ENCODE measurements at regions not wholly inside any gene's neighbourhood (a gene's known extent, or its start where the extent isn't known, plus 50 kb on each side); places are given as distances from the start of the nearest gene placed in this dataset.

- intact Hi-C loops (cut with DNase I), result no loop called here
- DNase-seq, result no peak
- Histone ChIP-seq H3K27ac (no peak overlapping the region), H3K4me1 (replicated peaks in 1 of 2) (no peaks in the 10 kb centered on the region), H3K9me3 (replicated peaks in 1 of 3) (no peaks in the 10 kb centered on the region), H3K27me3 (no peaks in the 10 kb centered on the region), H3K36me3 (replicated peaks in 1 of 2) (no peaks in the 10 kb centered on the region), H3K4me3 (no peak overlapping the region)
- TF ChIP-seq POLR2A (IDR thresholded peaks at IDR 0.05) (no peak), CTCF (IDR thresholded peaks at IDR 0.05) (no peak)
- WGBS, 4 donors, result 60 to 70% (median 66%) methylated on average over 2 of the region's 2 CpGs
Measured at GRCh38 chr6:96725296-96725695, 112.0 kb downstream of the GPR63 start.

- Histone ChIP-seq H3K36me3 (replicated peaks in 1 of 2) (no peaks in the 10 kb centered on the region), H3K27me3 (no peaks in the 10 kb centered on the region), H3K27ac (no peak overlapping the region), H3K9me3 (replicated peaks in 1 of 3) (no peaks in the 10 kb centered on the region), H3K4me3 (no peak overlapping the region), H3K4me1 (replicated peaks in 1 of 2) (no peaks in the 10 kb centered on the region)
- intact Hi-C loops (cut with DNase I), result no loop called here
- TF ChIP-seq CTCF (IDR thresholded peaks at IDR 0.05) (no peak), POLR2A (IDR thresholded peaks at IDR 0.05) (no peak)
- no peak for DNase-seq
- WGBS, 4 donors, result 72 to 89% (median 82%) methylated on average over 4 of the region's 4 CpGs
Measured at GRCh38 chr6:96724641-96725040, 112.6 kb downstream of the GPR63 start.

GRCh38 chr6:96723362-96723761 lies 113.9 kb downstream of the GPR63 start:
- Histone ChIP-seq H3K27ac (no peak overlapping the region), H3K9me3 (replicated peaks in 1 of 3) (no peaks in the 10 kb centered on the region), H3K4me3 (no peak overlapping the region), H3K36me3 (replicated peaks in 1 of 2) (no peaks in the 10 kb centered on the region), H3K4me1 (replicated peaks in 1 of 2) (no peaks in the 10 kb centered on the region), H3K27me3 (no peaks in the 10 kb centered on the region)
- intact Hi-C loops (cut with DNase I), result no loop called here
- no peak for TF ChIP-seq POLR2A (IDR thresholded peaks at IDR 0.05)
- no peak for TF ChIP-seq CTCF (IDR thresholded peaks at IDR 0.05)
- whole genome bisulfite sequencing, 4 donors, result 43 to 58% (median 51%) methylated on average over 1 of the region's 1 CpG
- no peak for DNase-seq

- no peaks in the 10 kb centered on the region for H3K4me1 ChIP-seq (replicated peaks in 1 of 2)
- intact Hi-C loops (cut with DNase I), result no loop called here
- no peaks in the 10 kb centered on the region for H3K36me3 ChIP-seq (replicated peaks in 1 of 2)
- no peak overlapping the region for H3K4me3 ChIP-seq
- 66 to 74% (median 70%) methylated on average over 2 of the region's 2 CpGs for WGBS, 4 donors
- H3K27ac ChIP-seq, result no peak overlapping the region
- TF ChIP-seq POLR2A (IDR thresholded peaks at IDR 0.05) (no peak), CTCF (IDR thresholded peaks at IDR 0.05) (no peak)
- no peak for DNase-seq
- no peaks in the 10 kb centered on the region for H3K27me3 ChIP-seq
- H3K9me3 ChIP-seq (replicated peaks in 1 of 3), result no peaks in the 10 kb centered on the region
Measured at GRCh38 chr6:96721227-96721626, 116.0 kb downstream of the GPR63 start.
